Fibroblast of lung (primary cell): ENCODE measurements at regions not wholly inside any gene's neighbourhood (a gene's known extent, or its start where the extent isn't known, plus 50 kb on each side); places are given as distances from the start of the nearest gene placed in this dataset.

Source experiments
- EZH2 ChIP-seq: IDR thresholded peaks from 2 replicates; pipeline ENCODE4 v1.5.1; 2012; ENCODE audit warnings: low read length, control low read depth, mild to moderate bottlenecking; ENCODE audit errors: missing control alignments
- TF ChIP-seq, protein P1 (sequence below), 2 donors: IDR thresholded peaks in 1 of 2; conservative IDR thresholded peaks in 1 of 2; 1 replicate in 1 of 2; 2 replicates in 1 of 2; pipeline ENCODE4 v1.5.1; 2011 to 2012; ENCODE audit warnings: low read length in 2 of 2, control low read depth in 1 of 2, inconsistent platforms in 1 of 2, low read depth in 1 of 2, mild to moderate bottlenecking in 1 of 2

DNA sequence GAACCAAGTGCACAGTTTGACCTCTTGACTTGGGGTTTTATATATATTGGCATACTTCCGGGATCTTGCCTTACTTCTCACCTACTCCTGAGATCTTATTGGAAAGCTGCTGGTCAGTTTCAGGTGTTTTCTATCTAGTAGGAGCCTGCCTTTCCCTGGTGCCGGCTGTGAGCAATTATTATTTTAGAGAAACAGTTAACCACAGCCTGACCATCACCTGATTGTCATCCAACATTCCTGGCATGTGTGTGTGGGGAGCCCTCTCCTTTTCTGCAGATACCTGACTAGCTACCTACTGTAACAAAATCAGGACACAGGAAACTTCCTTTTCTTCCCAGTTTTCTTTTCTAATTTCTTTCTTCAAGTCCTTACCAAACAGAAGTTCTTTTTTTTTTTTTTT lies 220.4 kb downstream of the ATP23 start:
- TF ChIP-seq, protein P1, sequence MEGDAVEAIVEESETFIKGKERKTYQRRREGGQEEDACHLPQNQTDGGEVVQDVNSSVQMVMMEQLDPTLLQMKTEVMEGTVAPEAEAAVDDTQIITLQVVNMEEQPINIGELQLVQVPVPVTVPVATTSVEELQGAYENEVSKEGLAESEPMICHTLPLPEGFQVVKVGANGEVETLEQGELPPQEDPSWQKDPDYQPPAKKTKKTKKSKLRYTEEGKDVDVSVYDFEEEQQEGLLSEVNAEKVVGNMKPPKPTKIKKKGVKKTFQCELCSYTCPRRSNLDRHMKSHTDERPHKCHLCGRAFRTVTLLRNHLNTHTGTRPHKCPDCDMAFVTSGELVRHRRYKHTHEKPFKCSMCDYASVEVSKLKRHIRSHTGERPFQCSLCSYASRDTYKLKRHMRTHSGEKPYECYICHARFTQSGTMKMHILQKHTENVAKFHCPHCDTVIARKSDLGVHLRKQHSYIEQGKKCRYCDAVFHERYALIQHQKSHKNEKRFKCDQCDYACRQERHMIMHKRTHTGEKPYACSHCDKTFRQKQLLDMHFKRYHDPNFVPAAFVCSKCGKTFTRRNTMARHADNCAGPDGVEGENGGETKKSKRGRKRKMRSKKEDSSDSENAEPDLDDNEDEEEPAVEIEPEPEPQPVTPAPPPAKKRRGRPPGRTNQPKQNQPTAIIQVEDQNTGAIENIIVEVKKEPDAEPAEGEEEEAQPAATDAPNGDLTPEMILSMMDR (conservative IDR thresholded peaks at IDR 0.05 in 1 of 2, IDR thresholded peaks at IDR 0.05 in 1 of 2; ENCODE audit: low read depth in 1 of 2, low read length in 2 of 2), result no peak
- no peak for TF ChIP-seq EZH2
